Fibroblast of pulmonary artery (primary cell): ENCODE measurements at regions not wholly inside any gene's neighbourhood (a gene's known extent, or its start where the extent isn't known, plus 50 kb on each side); places are given as distances from the start of the nearest gene placed in this dataset.

Experiments used
- DNase-seq: peaks from one replicate; pipeline ENCODE4 v3.0.0-alpha.2; 2010; ENCODE audit warnings: low read depth
- H3K4me3 ChIP-seq: replicated peaks from 2 replicates; pipeline ENCODE4 v1.5.1; 2011; ENCODE audit warnings: low read depth, mild to moderate bottlenecking, control low read depth, low read length, moderate library complexity
- CTCF ChIP-seq: IDR thresholded peaks from 2 replicates; pipeline ENCODE4 v1.5.1; 2011; ENCODE audit warnings: mild to moderate bottlenecking, control low read depth, low read length, inconsistent platforms; ENCODE audit errors: missing control alignments

DNA sequence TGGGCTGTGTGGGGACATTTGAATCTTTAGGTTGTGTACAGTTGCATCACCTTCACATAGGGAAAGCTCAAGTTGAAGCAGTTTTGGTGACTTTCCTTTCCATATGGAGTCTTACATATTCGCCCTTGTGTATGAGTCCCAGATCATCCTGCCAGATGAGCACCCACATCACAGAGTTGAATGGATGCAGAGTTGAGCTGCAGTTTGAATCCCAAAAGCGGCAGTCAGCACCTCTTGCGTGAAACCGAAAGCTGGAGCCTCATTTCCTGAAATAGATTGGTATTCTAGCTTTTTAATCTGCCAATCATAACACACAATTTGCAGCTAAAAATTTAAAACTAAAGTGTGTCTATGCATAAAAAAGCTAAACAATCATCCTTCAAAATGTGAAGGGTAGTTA is 162.9 kb upstream of the DIPK2B start:
- no peak for DNase-seq
- H3K4me3 ChIP-seq, result no peak overlapping the region
- no peak for TF ChIP-seq CTCF

GRCh38 chrX:45360571-45360970 is 159.9 kb upstream of the DIPK2B start:
- no peak for TF ChIP-seq CTCF
- no peak overlapping the region for H3K4me3 ChIP-seq
- DNase-seq, result no peak

GRCh38 chrX:45358392-45358791 is 157.7 kb upstream of the DIPK2B start:
- TF ChIP-seq CTCF, result no peak
- DNase-seq, result no peak
- H3K4me3 ChIP-seq, result no peak overlapping the region

- TF ChIP-seq CTCF, result no peak
These were observed 152.8 kb upstream of the DIPK2B start for GRCh38 chrX:45353456-45353855.

DNA sequence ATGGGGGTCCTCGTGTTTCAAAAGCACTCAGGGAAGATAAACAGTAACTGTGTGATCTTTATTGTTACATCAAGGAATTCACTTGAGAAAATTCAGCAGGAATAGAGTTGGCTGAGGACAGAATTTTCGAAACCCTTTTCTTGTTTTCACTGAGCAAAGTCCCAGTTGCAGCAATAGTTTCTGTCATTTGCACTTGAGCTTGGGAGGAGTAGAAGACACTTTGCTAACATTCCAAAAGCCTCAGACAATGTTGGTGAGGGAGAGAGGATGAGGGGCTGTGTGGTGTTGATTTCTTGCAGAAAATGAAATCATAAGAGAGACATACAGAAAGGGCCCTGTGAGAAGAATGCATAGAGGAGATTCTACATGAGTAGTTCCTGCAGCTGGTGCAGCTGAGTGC is 151.9 kb upstream of the DIPK2B start:
- no peak for DNase-seq
- TF ChIP-seq CTCF, result no peak

More at GRCh38 chrX:45353456-45353855, 152.8 kb upstream of the DIPK2B start:
- no peak for DNase-seq
- H3K4me3 ChIP-seq, result no peak overlapping the region

DNA sequence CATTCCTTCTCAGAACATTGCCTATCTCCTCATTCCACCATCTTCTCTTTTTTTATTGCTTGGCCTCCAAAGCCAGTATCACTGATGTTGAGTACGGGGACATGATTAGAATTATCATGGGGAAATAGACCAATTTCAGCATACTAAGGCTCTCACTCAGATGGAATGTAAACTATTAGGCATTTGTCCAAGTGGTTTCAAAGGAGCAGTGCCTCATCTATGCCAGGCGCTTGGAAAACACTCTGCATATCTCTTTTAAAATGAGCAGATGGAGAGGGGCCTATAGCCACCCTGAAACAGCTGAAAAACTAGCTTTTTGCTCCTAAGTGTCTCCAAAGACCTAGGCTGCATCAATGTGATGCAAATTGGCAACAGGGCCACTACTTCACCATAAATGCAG is 150.8 kb upstream of the DIPK2B start:
- H3K4me3 ChIP-seq, result no peak overlapping the region
- TF ChIP-seq CTCF, result no peak
- DNase-seq, result peak; percentile 61

More for the DNA sequence above, 151.9 kb upstream of the DIPK2B start:
- no peak overlapping the region for H3K4me3 ChIP-seq

DNA sequence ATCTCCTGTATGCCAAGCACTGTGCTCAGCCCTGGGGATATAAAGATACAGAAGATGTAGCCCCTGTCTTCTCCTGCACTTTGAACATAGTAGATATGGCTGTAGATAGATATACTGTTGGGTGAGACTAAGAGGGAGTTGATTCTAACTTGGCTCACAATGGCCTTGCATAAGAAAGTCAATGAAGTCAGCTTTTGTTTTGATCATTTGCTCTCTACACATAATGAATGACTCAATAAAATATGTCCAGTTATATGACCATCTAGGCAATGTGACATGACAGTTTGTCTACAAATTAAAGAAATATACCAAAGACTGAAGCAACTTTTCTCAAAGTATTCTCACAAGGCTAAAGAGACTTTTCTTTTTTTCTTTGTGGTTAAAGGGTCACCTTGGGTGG is 147.6 kb upstream of the DIPK2B start:
- no peak for TF ChIP-seq CTCF
- no peak overlapping the region for H3K4me3 ChIP-seq
- no peak for DNase-seq
